NCI-H524 treated with DMSO at 0.1 percent for 48 hours (cell line): ENCODE measurements at regions not wholly inside any gene's neighbourhood (a gene's known extent, or its start where the extent isn't known, plus 50 kb on each side); places are given as distances from the start of the nearest gene placed in this dataset.
"Not testable (repeated sequence)": the region's sequence is repeated elsewhere in the genome, so short reads cannot be mapped to it uniquely, and the experiment has no call there.

Experiments used
- DNase-seq: peaks from one replicate; lab custom pipeline; 2025; lab: John Stamatoyannopoulos, UW

DNA sequence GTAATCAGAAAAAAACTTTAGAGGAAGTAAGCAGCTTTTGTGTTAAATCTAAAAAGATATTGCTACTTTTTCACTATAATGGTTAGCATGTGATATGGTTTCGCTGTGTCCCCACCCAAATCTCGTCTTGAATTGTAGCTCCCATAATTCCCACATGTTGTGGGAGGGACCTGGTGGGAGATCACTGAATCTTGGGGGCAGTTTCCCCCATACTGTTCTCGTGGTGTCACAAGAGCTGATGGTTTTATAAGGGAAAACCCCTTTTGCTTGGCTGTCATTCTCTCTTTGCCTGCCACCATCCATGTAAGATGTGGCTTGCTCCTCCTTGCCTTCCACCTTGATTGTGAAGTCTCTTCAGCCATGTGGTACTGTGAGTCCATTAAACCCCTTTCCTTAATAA lies 117.1 kb downstream of the KCNJ2 start:
- DNase-seq = no peak

DNA sequence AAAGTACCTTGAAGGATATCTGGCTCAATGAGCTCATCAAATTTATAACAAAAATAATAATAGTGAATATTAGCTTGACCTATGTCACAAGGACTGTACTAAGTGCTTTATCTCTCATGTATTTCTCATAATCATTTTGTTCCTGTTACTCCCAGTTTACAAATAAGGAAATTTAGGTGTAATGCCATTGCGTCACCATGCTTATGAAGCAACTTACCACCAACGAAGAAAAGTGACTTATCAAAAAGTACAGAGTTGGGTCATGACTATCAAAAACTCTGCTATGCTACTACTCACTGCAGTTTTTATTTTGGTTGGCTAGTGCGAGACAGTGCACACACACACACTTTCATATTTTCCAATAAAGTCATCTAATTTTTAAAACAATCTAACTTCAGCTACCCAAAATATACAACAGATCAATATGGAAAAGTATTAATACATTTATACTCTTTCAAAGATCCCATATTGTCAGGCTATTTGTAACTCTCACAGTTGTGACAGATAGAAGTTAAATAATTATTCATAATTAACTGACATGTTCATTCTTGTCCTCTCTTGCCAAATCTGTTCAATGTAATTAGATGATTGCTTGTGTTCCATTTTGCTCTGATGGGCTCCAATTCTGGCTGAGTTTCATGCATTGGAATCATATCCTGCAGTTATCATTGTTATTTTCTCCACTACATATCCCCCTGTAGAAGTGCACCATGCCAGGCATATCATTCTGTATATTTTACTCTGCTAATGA lies 119.4 kb downstream of the KCNJ2 start:
- DNase-seq = no peak

DNA sequence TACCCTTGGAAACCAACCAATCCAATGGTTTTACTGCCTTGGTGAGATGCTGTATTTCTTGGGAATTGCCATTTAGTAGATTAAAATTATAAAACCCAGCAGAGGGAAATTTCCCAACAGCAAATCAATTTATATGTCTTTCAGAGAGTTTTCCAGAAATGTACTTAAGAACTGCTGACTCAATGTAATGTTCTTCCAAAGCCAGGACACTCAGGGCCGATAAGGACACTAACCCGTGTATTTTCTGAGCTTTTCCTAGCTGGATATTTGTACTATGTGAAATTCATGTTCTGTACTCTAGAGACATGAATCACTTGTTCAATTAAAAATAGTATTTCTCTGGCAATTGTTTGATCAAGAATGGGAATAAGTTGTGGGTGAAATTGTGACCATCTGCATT lies 121.4 kb downstream of the KCNJ2 start:
- DNase-seq = no peak

DNA sequence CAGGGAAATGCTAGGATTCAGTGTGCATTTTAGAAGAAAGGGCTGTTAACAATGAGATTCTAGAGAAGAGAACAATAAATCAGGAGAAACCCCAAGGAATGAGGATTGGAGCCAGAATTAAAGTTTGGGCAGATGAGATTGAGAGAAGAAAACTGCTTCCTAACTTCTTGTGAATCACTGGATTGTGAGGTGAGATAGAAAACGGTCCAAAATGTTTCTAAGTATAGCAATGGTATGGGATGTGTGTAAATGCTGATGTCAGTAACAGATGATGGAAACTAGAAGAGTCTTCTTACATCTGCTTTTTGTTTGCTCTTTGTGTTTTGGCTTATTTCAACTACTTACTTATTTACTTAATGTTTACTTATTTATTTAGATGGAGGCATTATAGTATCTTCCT lies 123.0 kb downstream of the KCNJ2 start:
- no peak for DNase-seq

DNA sequence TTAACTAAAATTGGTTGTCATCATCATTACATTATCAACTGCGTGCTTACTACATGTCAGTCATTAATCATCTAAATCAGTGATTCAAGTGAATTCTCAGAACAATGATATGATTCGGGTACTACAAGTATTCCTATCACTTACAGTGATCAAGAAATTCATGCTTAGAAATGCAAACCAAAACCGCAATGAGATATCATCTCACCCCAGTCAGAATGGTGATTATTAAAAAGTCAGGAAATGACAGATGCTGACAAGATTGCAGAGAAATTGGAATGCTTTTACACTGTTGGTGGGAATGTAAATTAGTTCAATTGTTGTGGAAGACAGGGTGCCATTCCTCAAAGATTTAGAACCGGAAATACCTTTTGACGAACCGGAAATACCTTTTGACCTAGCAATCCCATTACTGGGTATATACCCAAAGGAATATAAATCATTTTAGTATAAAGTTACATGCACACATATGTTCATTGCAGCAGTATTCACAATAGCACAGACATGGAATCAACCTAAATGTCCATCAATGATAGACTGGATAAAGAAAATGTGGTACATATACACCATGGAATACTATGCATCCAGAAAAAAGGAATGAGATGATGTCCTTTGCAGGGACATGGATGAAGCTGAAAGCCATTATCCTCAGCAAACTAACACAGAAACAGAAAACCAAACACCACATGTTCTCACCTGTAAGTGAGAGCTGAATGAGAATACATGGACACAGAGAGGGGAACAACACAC lies 124.4 kb downstream of the KCNJ2 start:
- DNase-seq = not testable (repeated sequence)

DNA sequence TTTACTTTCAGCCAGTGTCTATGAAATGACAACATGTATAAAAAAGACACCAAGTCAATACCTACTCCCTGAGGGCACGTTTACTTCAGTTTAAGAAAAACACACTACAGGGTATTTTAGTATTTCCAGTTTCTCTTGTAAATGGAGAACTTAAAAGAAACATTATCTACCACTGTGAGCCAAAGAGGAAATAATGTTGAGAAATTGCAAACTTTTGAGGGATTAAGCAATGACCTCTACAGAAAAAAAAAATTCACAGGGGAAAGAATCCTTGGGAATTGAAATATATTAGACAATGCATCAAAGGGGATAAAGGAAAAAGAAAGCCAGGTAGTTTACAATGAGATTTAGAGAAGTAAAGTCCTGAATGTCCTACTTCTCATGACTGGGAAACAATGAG lies 126.0 kb downstream of the KCNJ2 start:
- DNase-seq = no peak

DNA sequence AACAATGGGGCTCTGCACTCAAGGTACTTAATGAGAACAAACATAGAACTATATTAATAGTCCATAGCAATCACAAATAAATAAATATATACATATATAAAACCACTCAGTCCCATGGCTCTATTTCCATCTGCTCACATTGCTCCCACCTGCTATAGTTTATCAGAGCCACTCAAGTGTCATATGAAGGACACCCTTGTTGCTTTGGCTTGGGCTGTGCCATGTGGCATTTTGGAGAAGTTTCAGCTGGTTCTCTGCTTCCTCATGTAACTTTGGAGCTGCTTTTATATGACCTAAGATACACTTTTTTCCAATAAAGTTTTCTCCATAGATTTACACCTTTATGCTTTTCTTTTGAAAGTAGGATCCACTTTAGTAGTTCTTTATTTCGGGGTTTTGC lies 126.4 kb downstream of the KCNJ2 start:
- DNase-seq = peak; percentile 20

DNA sequence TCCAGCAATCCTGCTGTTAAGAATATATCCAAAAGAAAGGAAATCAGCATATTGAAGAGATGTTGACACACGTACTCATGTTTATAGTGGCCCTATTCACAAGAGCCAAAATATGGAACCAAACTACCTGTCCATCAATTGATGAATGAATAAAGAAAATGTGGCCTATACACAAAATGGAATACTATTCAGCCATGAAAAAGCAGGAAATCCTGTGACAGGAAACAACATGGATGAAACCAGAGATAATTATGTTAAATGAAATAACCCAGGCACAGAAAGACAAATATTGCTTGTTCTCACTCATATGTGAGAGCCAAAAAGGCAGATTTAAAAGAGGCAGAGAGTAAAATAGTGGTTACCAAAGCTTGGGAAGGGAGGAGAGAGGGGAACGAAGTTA lies 127.1 kb downstream of the KCNJ2 start:
- no peak for DNase-seq

DNA sequence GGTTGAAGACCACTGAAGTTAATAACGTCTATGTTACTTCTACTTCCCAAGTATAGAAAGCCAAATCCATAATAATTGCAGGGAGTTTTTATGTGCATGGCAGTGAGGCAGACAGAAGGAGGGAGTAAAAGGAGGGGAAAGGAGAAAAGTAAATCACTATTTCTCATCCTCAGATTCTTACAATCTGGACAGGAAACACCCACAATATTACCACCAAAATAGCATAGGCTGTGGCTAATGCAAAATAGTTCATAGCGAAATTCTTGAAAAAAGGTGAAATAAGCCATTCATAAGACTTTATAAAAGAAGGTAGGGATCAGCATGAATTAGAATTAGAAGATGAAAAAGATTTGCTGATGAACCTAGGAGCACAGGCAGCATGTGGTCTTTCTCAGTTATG lies 128.1 kb downstream of the KCNJ2 start:
- DNase-seq = no peak

DNA sequence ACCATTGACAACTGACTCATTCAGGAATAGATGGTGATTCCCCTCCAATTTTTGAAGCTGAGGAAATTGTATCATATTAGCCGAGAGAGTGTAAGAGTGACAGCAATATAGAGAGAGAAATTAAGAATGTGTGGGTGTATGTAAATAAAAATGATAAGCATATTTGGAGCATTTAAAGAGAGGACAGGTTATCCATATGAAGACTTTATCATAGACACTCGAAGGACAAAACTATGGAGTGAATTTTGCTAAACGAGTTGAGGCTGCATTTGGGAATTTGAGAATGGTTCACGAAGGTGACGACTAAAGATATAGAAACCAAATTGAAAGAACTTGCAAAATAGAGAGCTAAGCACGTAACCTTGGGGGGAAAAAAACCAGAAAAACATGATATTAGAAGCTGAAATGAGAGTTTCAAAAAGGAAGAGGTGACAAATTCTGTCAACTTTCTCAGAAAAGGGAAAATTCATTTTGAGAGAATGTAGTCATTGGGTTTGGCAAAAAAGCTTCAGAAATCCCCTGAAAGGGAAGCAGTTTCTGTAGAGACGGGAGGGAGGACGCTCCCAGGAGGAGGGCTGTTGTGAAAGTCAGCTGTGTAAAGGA lies 129.7 kb downstream of the KCNJ2 start:
- no peak for DNase-seq

DNA sequence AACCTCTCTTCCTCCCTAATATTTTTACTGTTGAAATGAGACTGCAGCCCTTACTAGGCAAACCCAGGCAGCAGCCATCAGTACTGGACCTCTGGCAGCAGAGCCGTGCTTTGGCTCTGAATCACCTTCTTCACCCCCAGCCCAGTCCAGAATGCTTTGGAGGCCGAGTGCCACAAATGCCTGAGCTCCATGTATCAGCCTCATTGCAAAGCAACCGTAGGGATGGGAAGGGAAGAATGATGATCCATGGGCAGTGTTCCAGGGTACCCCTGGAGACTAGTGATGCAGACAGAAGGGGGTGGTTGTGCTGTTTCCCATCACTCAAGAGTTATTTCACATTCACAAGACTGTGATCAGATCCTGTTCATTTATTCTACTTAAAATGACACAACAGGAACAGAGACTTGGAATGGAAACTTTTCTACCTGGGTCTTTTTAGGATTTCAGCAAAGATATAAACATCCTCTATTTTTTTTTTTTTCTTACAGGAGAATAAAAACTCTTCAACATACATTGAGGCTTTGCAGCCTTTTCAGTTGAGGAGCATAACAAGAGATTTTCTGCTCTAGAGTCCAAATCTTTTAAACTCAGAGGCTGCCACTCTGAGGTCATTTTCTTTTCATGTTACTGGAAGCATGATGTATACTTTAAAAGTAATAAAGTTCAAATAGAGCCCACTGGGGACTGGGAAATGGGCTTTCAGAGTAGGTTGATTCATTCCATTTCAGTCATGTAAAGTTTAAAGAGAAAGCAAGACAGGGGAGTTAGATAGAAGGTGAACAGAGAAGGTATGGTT lies 138.3 kb downstream of the KCNJ2 start:
- no peak for DNase-seq

DNA sequence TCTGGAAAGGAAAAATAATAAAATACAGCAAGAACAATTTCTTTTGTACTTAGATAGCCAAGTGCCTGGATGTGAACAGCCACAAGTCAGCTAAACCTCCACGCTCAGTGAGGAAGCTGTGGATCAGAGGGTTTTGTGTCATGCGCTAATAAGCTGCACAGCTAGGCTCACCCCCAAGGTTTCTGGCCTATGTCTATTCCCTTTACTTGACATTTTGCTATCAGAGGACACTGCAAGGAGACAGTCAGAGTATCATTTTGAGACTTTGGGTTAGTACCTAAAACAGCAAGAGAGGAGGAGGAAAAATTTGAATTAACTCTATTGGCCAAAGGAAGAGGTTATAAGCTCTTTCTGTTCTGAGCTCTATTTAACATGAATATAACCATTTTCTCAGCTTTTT lies 139.3 kb downstream of the KCNJ2 start:
- DNase-seq = no peak

DNA sequence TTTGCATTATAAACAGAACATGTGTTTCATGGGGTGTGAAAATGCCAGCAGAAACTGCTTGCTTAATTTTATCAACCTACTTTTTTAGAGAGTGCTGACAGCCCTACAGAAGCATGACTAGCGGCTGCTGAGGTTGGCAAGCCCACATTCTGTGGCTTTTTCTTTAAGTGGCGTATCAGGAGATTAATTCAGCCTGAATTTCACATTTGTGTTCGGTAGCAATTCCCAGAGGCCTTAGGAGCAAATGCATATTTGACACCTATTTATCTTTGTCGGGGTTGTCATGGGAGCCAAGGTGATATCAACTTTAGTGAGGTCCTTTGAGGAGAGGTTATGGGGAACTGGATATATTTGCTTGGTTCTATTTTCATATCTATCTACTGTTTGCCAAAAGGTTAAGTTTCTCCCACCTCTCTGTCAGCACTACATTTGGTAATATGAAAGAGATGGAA lies 140.9 kb downstream of the KCNJ2 start:
- DNase-seq = no peak

DNA sequence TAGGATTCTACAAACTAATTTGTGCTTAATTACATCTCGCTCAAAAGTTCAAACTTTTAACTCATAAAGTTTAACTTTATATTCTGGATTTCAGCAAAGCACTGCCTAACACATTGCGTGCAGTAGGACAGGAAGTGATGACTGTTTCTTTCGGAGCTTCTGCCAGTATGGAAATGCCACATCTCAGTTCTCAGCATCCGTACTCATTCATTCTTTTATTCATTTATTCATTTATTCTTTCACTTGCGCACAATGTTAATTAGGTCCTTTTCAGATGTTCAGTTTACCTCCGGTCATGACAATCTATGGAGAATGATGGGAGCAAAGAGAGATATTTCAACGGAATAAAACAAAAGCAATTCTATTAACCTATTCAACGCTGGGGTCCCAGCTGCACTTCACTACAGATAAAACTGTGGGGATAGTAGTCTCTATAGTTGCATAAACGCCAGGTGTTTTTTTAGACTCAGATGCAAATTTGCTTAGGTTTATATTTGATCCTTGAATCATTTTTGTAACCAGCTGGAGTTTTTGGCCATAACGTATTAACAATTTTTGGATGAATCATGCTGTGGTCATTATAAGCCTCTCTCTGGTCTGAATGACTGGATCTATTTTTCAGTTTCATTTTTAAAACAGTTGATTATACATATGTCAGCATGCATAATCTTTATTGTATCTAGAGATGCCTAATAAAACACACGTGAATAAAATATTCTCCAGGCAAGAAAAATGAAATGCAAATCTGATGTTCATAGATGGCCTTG lies 143.9 kb downstream of the KCNJ2 start:
- DNase-seq = no peak

DNA sequence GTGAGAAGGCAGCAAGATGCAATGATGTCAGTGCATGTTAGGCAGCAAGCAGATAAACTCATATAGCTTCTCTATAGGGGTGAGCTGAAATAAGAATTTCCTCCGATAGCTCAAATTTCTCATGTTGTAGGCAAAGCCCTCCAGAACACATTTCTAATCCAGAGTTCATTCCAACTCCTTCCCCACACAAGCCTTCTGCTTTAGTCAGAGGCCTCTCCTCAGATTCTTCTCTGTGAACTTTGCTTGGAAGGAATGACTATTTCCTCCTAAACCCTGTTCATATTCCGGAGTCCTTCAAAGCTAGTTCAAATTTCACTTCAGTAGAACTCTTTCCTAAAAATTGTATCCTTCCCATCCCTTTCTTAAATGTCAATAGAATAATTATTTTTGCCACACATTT lies 144.8 kb downstream of the KCNJ2 start:
- DNase-seq = no peak

DNA sequence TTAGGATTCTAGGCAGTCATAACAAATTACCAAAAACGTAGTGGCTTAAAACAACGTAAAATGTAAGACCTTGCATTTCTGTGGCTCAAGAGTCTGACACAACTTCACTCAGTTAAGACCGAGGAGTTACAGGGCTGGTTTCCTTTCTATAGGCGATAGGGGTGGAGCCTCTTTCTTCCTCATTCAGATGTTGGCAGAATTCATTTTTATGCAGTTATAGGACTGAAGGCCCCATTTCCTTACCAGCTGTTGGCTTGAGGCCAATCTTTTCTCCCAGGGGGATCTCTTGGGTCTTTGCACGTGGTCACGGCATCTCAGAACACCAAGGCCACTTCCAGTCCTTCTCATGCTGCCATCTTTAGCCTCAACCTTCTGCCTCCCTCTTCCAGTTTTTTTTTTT lies 145.2 kb downstream of the KCNJ2 start:
- DNase-seq = no peak

DNA sequence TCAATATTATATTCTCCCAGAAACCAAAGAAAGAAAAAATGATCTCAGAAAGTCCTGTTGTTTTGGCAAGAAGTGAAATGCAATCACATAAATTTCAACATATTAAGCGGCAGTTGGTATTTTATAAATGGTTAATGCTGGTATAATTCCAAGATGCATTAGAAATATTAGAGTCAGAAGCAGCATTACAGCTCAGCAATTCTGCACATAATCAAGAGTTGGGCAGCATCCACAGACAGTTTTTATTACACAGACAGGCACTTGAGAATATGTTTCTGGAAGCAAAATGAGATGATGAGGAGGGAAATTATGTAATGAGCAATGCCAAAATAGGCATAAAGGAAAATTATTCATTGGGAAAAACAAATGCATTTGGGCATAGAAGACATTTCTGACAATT lies 148.1 kb downstream of the KCNJ2 start:
- DNase-seq = no peak

DNA sequence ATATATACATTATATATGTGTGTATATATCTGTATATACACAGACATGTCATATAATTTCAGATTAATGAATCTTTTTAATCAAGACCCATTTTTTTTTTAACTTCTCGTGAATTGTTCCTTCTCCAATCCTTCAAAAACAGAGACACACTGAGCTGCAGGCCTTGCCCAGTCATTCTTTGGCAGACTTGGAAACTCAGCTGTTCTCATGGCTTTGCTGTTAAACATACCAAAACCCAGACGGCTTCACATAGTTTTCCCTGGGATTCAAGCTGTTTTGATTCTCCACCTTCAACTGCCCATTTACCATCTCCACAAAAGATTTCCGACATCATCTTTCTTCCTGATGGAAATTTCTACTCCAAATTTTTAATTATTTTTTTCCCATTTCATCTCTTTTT lies 148.7 kb downstream of the KCNJ2 start:
- no peak for DNase-seq

DNA sequence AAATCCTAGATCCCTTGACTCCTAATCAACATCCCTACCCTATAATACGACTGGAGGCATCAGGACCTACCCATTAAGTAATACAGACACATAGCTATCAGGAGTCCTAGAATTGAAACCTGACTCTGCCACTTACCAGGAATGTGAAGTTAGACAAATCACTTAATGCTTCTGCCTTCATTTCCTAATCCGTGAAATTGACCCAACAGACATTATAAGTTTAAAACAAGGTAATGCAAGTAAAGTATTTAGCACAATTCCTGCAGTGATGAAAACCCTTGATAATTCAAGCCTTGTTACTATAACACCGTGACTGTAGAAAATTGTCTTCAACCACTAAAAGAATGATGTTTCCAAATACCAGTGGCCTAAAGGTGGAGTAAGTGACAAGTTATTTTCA lies 150.2 kb downstream of the KCNJ2 start:
- DNase-seq = no peak

DNA sequence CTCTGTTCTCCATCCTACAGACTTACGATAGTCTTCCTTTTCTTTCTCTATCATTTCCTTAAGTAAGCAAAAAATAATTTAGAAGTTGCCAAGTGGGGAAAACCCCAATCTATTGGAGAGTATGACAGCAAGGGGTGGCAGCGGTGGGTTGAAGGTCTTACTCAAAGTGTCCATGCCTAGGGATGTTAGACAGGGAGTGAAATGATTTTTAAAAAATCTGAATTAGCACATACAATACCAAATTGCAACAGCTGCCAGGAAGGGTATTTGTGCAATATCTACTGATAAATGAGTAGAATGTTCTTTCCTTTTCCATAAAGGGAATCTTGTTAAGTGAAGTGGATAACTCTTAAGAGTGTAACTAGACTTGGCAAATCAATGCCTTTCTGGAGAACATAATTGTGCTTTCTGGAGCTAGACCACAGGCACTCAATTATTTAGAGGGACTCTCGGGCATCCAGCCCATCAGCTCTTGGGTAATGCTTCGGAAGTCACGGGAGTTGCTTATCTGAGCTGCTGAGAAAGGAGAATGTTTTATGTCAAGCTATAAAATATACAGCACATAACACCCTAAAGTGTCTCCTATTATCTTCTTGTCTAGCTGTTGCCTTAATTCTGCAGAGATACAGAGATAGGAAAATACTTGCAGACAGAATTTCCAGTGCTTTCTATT lies 151.5 kb downstream of the KCNJ2 start:
- no peak for DNase-seq

DNA sequence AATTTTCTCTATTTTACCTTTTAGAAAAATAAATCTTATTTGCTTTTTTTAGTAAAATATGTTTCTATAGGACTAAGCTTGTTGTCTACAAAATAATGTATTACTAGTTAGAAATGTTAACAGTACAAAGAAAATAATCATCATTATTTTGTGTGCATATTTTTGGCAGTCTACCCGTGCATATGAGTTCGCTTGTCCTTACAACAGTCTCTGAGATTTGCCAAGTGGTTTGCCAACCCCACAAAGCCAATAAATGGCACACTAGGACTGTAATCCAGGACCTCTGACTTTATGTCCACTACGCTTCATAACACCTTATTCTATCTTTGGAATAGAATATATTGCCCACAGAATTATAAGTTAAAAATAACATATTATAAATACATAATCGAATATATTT lies 152.0 kb downstream of the KCNJ2 start:
- no peak for DNase-seq
